ENCODE measurements at regions not wholly inside any gene's neighbourhood (a gene's known extent, or its start where the extent isn't known, plus 50 kb on each side); places are given as distances from the start of the nearest gene placed in this dataset.

- TF ChIP-seq EZH2 (IDR thresholded peaks at IDR 0.05; ENCODE audit: borderline replicate concordance, control insufficient read depth, low read depth, low read length) (no peak), POLR2AphosphoS5 (IDR thresholded peaks at IDR 0.05; ENCODE audit: low read length) (no peak), CEBPZ (IDR thresholded peaks at IDR 0.05; ENCODE audit: low read depth, low read length) (no peak), TCF7 (IDR thresholded peaks at IDR 0.05; ENCODE audit: borderline replicate concordance) (no peak), IRF3 (IDR thresholded peaks at IDR 0.05) (no peak), BHLHE40 (IDR thresholded peaks at IDR 0.05; ENCODE audit: borderline replicate concordance in 1 of 2, low read depth in 2 of 2, low read length in 1 of 2) (no peak), E4F1 (IDR thresholded peaks at IDR 0.05; ENCODE audit: borderline replicate concordance, partially characterized antibody) (no peak), MYC (IDR thresholded peaks at IDR 0.05; ENCODE audit: insufficient read depth, insufficient read length, insufficient replicate concordance, low read length, severe bottlenecking) (no peak), CTCF (IDR thresholded peaks at IDR 0.05 in 2 of 3, conservative IDR thresholded peaks at IDR 0.05 in 1 of 3; ENCODE audit: control insufficient read depth in 2 of 3, extremely low read depth in 1 of 3, insufficient read depth in 1 of 3, low read depth in 3 of 3, low read length in 3 of 3) (no peak), USF2 (IDR thresholded peaks at IDR 0.05; ENCODE audit: borderline replicate concordance, low read depth, low read length) (no peak), CEBPB (IDR thresholded peaks at IDR 0.05; ENCODE audit: borderline replicate concordance in 1 of 2, low read depth in 2 of 2, low read length in 2 of 2) (no peak)
These were observed 54.5 kb upstream of the PRKD1 start for GRCh38 chr14:29982171-29982570.

Data from GM12878 (cell line).